Glutamatergic neuron (in vitro differentiated cells): ENCODE measurements at regions not wholly inside any gene's neighbourhood (a gene's known extent, or its start where the extent isn't known, plus 50 kb on each side); places are given as distances from the start of the nearest gene placed in this dataset.

Experiments
- DNase-seq: peaks from one replicate; pipeline ENCODE4 v3.0.0; 2022
- H3K27ac Mint-ChIP-seq: one replicate; pipeline ENCODE4 v1.8.0; 2020; ENCODE audit warnings: mild to moderate bottlenecking, mixed read lengths, inconsistent platforms; ENCODE audit not compliant: unreplicated experiment
- H3K27me3 Mint-ChIP-seq: one replicate; pipeline ENCODE4 v1.8.0; 2020; ENCODE audit warnings: mild to moderate bottlenecking, moderate library complexity, mixed read lengths, inconsistent platforms; ENCODE audit not compliant: unreplicated experiment
- H3K36me3 Mint-ChIP-seq: one replicate; pipeline ENCODE4 v1.8.0; 2020; ENCODE audit warnings: mild to moderate bottlenecking, mixed read lengths, inconsistent platforms; ENCODE audit not compliant: unreplicated experiment
- H3K4me1 Mint-ChIP-seq: one replicate; pipeline ENCODE4 v1.8.0; 2020; ENCODE audit warnings: mild to moderate bottlenecking, low read depth, mixed read lengths, inconsistent platforms; ENCODE audit not compliant: unreplicated experiment
- H3K4me3 Mint-ChIP-seq: one replicate; pipeline ENCODE4 v1.8.0; 2020; ENCODE audit warnings: mild to moderate bottlenecking, mixed read lengths, inconsistent platforms; ENCODE audit not compliant: unreplicated experiment
- H3K9me3 Mint-ChIP-seq: one replicate; pipeline ENCODE4 v1.8.0; 2020; ENCODE audit warnings: mild to moderate bottlenecking, moderate library complexity, mixed read lengths, inconsistent platforms; ENCODE audit not compliant: unreplicated experiment
- CTCF ChIP-seq: fragments of 200-600 bp; sonication (generic); IDR thresholded peaks from one replicate; pipeline ENCODE4 v1.5.0; 2021; ENCODE audit not compliant: partially characterized antibody, unreplicated experiment

- DNase-seq = no peak
- peaks cover 4% of the 10 kb centered on the region for H3K27me3 Mint-ChIP-seq
- peaks cover 20% of the 10 kb centered on the region for H3K9me3 Mint-ChIP-seq
- no peak overlapping the region for H3K27ac Mint-ChIP-seq
- no peak overlapping the region for H3K4me3 Mint-ChIP-seq
- H3K4me1 Mint-ChIP-seq = no peaks in the 10 kb centered on the region
- no peak for TF ChIP-seq CTCF
- H3K36me3 Mint-ChIP-seq = peaks cover 8% of the 10 kb centered on the region
These were observed 172.5 kb upstream of the ALG10B start for GRCh38 chr12:38144049-38144448.

GRCh38 chr12:38144601-38145436 lies 171.8 kb upstream of the ALG10B start:
- Mint-ChIP-seq H3K4me3 (no peak overlapping the region), H3K36me3 (peaks cover 8% of the 10 kb centered on the region), H3K27ac (no peak overlapping the region), H3K9me3 (peaks cover 20% of the 10 kb centered on the region), H3K4me1 (no peaks in the 10 kb centered on the region), H3K27me3 (peaks cover 4% of the 10 kb centered on the region)
- no peak for TF ChIP-seq CTCF
- no peak for DNase-seq

- H3K36me3 Mint-ChIP-seq = peaks cover 8% of the 10 kb centered on the region
- H3K27ac Mint-ChIP-seq = no peak overlapping the region
- no peak for DNase-seq
- H3K9me3 Mint-ChIP-seq = peaks cover 23% of the 10 kb centered on the region
- no peak for TF ChIP-seq CTCF
- H3K27me3 Mint-ChIP-seq = peaks cover 8% of the 10 kb centered on the region
- H3K4me3 Mint-ChIP-seq = no peak overlapping the region
- no peaks in the 10 kb centered on the region for H3K4me1 Mint-ChIP-seq
These were observed 167.0 kb upstream of the ALG10B start for GRCh38 chr12:38149395-38150073.

GRCh38 chr12:38151991-38152700 lies 164.4 kb upstream of the ALG10B start:
- no peak for DNase-seq
- H3K27ac Mint-ChIP-seq = no peak overlapping the region
- TF ChIP-seq CTCF = no peak
- H3K27me3 Mint-ChIP-seq = peaks cover 5% of the 10 kb centered on the region
- H3K4me1 Mint-ChIP-seq = no peaks in the 10 kb centered on the region
- no peak overlapping the region for H3K4me3 Mint-ChIP-seq
- peaks cover 19% of the 10 kb centered on the region for H3K9me3 Mint-ChIP-seq
- peaks cover 8% of the 10 kb centered on the region for H3K36me3 Mint-ChIP-seq
